Kidney (tissue), 13 donors: ENCODE measurements at regions not wholly inside any gene's neighbourhood (a gene's known extent, or its start where the extent isn't known, plus 50 kb on each side); places are given as distances from the start of the nearest gene placed in this dataset.

Experiments
- DNase-seq, 5 donors: peaks; one replicate each; pipeline ENCODE4 v3.0.0-alpha.2; 2013 to 2020
- FAIRE-seq: peaks from 2 replicates; lab custom pipeline; 2012; peaks lifted over from hg19 to GRCh38; lab: Jason Lieb, UNC
- H3K27ac ChIP-seq, 2 donors: one replicate each; pipeline ENCODE4 v1.7.0; 2013; ENCODE audit warnings: low read depth in 2 of 2, low read length in 2 of 2, inconsistent platforms in 1 of 2
- H3K27me3 ChIP-seq: one replicate; pipeline ENCODE4 v1.7.1; 2013; ENCODE audit warnings: low read length, inconsistent platforms; ENCODE audit not compliant: control insufficient read depth, insufficient read depth
- H3K36me3 ChIP-seq, 3 donors: one replicate each; pipeline versions ENCODE4 v1.7.0 to v1.7.1; 2013; ENCODE audit warnings: low read length in 3 of 3, control low read depth in 1 of 3, inconsistent platforms in 1 of 3; ENCODE audit not compliant: insufficient read depth in 3 of 3, control insufficient read depth in 2 of 3
- H3K4me1 ChIP-seq, 3 donors: one replicate each; pipeline versions ENCODE4 v1.7.0 to v1.7.1; 2013; ENCODE audit warnings: low read length in 3 of 3, inconsistent platforms in 1 of 3, low read depth in 1 of 3; ENCODE audit not compliant: control insufficient read depth in 2 of 3, insufficient read depth in 2 of 3
- H3K4me3 ChIP-seq, 3 donors: one replicate each; pipeline versions ENCODE4 v1.7.0 to v1.8.1; 2013; ENCODE audit warnings: low read length in 3 of 3, control low read depth in 1 of 3, inconsistent platforms in 1 of 3
- H3K9ac ChIP-seq, 3 donors: one replicate each; pipeline versions ENCODE4 v1.7.0 to v1.7.1; 2013; ENCODE audit warnings: low read length in 3 of 3, control low read depth in 1 of 3, inconsistent platforms in 1 of 3
- H3K9me3 ChIP-seq, 3 donors: one replicate each; pipeline versions ENCODE4 v1.7.0 to v1.7.1; 2013; ENCODE audit warnings: low read length in 3 of 3, control low read depth in 1 of 3, inconsistent platforms in 1 of 3; ENCODE audit not compliant: control insufficient read depth in 2 of 3, insufficient read depth in 1 of 3
- intact Hi-C: fragments of 100-400 bp; cut with DNase I; formaldehyde crosslinking; loops from one replicate; pipeline ENCODE4 v1.11.1; 2022
- TF ChIP-seq, protein P1 (sequence below): IDR thresholded peaks from 3 replicates; pipeline ENCODE4 v1.5.1; 2012; ENCODE audit warnings: mild to moderate bottlenecking, moderate library complexity, borderline replicate concordance; ENCODE audit not compliant: insufficient read depth; ENCODE audit errors: extremely low read depth
- donor health status: control.
- donor health status: control.
- donor health status: control.
- donor health status: control.
- donor health status: control.
- donor health status: DM: yes; HTN: yes; CAD: no.
- donor health status: Normal renal cell carcinoma (clear cell type).

DNA sequence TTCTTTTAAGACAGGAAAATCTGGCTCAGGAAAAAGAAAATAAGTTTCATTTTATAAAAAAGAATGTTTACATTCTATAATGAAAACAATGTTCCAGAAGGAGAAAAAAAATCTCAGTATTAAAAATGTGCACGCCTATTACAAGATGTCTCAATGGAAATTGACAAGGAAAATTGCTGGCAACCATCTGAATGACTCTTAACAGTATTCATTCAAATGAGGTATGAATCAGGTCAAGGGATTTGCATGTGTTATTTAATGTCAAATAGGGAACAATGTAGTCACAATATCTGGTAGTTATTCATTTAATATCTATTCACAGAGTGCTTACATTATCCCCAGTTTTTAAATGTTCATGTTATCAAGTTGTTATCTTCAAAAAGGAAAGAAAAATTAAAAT, 208.4 kb upstream of the TRAM1L1 start:
- H3K27me3 ChIP-seq, result no peaks in the 10 kb centered on the region

GRCh38 chr4:117302226-117302625, 216.8 kb upstream of the TRAM1L1 start:
- Histone ChIP-seq H3K4me1 (no peaks in the 10 kb centered on the region), H3K27me3 (no peaks in the 10 kb centered on the region), H3K27ac (no peak overlapping the region), H3K4me3 (no peak overlapping the region), H3K9me3 (peaks cover 0 to 3% (median 0%) of the 10 kb centered on the region in 3 donors), H3K9ac (no peak overlapping the region), H3K36me3 (no peaks in the 10 kb centered on the region)
- FAIRE-seq (no peak), DNase-seq (no peak)
- intact Hi-C loops, result no loop called here
- TF ChIP-seq, protein P1, sequence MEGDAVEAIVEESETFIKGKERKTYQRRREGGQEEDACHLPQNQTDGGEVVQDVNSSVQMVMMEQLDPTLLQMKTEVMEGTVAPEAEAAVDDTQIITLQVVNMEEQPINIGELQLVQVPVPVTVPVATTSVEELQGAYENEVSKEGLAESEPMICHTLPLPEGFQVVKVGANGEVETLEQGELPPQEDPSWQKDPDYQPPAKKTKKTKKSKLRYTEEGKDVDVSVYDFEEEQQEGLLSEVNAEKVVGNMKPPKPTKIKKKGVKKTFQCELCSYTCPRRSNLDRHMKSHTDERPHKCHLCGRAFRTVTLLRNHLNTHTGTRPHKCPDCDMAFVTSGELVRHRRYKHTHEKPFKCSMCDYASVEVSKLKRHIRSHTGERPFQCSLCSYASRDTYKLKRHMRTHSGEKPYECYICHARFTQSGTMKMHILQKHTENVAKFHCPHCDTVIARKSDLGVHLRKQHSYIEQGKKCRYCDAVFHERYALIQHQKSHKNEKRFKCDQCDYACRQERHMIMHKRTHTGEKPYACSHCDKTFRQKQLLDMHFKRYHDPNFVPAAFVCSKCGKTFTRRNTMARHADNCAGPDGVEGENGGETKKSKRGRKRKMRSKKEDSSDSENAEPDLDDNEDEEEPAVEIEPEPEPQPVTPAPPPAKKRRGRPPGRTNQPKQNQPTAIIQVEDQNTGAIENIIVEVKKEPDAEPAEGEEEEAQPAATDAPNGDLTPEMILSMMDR, result no peak

More for the DNA sequence above, 208.4 kb upstream of the TRAM1L1 start:
- no peak overlapping the region for H3K4me3 ChIP-seq
- no peaks in the 10 kb centered on the region for H3K4me1 ChIP-seq
- intact Hi-C loops, result no loop called here
- TF ChIP-seq, protein P1, result no peak
- no peaks in the 10 kb centered on the region for H3K9me3 ChIP-seq
- FAIRE-seq (no peak), DNase-seq (no peak)
- no peaks in the 10 kb centered on the region for H3K36me3 ChIP-seq
- no peak overlapping the region for H3K27ac ChIP-seq
- H3K9ac ChIP-seq, result no peak overlapping the region

DNA sequence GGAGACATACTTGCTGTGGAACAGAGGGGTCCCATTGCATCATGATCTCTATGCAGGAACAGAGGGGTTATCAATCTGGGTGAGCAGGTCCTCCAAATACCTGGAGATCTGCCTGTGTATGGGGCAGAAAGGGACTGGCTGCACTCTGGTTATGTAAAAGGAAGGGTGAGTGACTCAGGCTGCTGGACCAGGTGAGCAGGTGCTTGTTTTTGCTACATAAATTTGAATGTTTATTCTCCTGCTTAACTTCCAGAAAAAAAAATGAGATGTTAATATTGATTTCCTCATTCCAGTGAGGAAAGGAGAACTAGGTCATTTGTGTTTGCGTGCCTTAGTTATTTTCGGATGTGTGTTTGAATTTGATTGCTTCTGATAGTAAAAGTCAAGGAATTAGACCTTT, 225.8 kb upstream of the TRAM1L1 start:
- no peaks in the 10 kb centered on the region for H3K27me3 ChIP-seq
- no peak for FAIRE-seq
- TF ChIP-seq, protein P1, result no peak
- H3K4me1 ChIP-seq, result no peaks in the 10 kb centered on the region
- DNase-seq, result peak in 1 of 5 donors; percentile 7
- no peaks in the 10 kb centered on the region for H3K36me3 ChIP-seq
- intact Hi-C loops, result no loop called here
- H3K4me3 ChIP-seq, result no peak overlapping the region
- no peak overlapping the region for H3K9ac ChIP-seq
- peaks cover 0 to 3% (median 0%) of the 10 kb centered on the region in 3 donors for H3K9me3 ChIP-seq
- H3K27ac ChIP-seq, result peak overlapping the region in 1 of 2 donors; percentile 34

DNA sequence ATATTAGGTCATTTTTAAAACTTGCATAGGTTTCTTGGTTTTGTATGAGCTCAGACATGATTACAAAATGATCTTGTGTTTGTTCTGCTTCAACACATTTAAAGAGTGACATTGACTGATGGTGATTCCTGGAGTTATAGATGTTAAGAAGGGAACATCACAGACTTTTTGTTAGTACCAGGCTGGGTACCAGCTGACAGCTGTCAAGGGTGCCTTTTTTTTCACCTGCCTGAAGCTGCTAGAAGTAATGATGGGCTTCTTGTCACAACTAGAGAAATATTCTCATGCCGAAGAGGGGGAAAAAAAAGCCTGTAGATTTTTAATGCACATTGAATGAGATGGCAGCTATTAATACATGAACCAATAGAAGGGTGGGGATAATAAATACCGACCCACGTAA, 226.6 kb upstream of the TRAM1L1 start:
- TF ChIP-seq, protein P1, result no peak
- Histone ChIP-seq H3K9ac (no peak overlapping the region), H3K27me3 (no peaks in the 10 kb centered on the region), H3K36me3 (no peaks in the 10 kb centered on the region), H3K27ac (no peak overlapping the region), H3K9me3 (peaks cover 0 to under 1% (median 0%) of the 10 kb centered on the region in 3 donors), H3K4me1 (no peaks in the 10 kb centered on the region), H3K4me3 (no peak overlapping the region)
- intact Hi-C loops, result no loop called here
- DNase-seq, result no peak
- no peak for FAIRE-seq
